DND-41 (cell line): ENCODE measurements at regions not wholly inside any gene's neighbourhood (a gene's known extent, or its start where the extent isn't known, plus 50 kb on each side); places are given as distances from the start of the nearest gene placed in this dataset.

Experiments
- CTCF ChIP-seq: IDR thresholded peaks from 2 replicates; pipeline ENCODE4 v1.5.1; 2012; ENCODE audit warnings: borderline replicate concordance, low read length, moderate library complexity, mild to moderate bottlenecking; ENCODE audit not compliant: poor library complexity, severe bottlenecking; ENCODE audit errors: extremely low read depth
- EZH2 ChIP-seq: IDR thresholded peaks from 3 replicates; pipeline ENCODE4 v1.6.1; 2012; ENCODE audit warnings: borderline replicate concordance, low read depth, mild to moderate bottlenecking, moderate library complexity, low read length, inconsistent platforms; ENCODE audit not compliant: severe bottlenecking

DNA sequence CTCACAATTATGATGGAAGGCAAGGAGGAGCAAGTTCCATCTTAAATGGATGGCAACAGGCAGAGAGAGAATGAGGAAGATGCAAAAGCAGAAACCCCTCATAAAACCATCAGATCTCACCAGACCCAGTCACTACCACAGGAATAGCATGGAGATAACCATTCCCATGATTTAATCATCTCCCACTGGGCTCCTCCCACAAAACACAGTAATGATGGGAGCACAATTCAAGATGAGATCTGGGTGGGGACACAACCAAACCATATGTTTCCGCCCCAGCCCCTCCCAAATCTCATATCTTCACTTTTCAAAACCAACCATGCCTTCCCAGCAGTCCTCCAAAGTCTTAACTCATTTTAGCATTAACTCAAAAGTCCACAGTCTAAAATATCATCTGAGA, 304.0 kb downstream of the TUSC1 start:
- TF ChIP-seq EZH2 (no peak), CTCF (no peak)
